Osteoblast (primary cell): ENCODE measurements at regions not wholly inside any gene's neighbourhood (a gene's known extent, or its start where the extent isn't known, plus 50 kb on each side); places are given as distances from the start of the nearest gene placed in this dataset.
"Not testable (repeated sequence)": the region's sequence is repeated elsewhere in the genome, so short reads cannot be mapped to it uniquely, and the experiment has no call there.

ENCODE experiments used
- DNase-seq: peaks from one replicate; pipeline ENCODE4 v3.0.0; 2011; ENCODE audit warnings: low spot score, mixed read lengths; ENCODE audit not compliant: insufficient read length; ENCODE audit errors: missing footprints
- H2AFZ ChIP-seq: 2 replicates; pipeline ENCODE4 v1.6.0; 2011; ENCODE audit warnings: mild to moderate bottlenecking, low read length
- H3K27ac ChIP-seq: 2 replicates; pipeline ENCODE4 v1.5.1; 2011; ENCODE audit warnings: mild to moderate bottlenecking, low read depth, low read length, moderate library complexity
- H3K27me3 ChIP-seq: 2 replicates; pipeline ENCODE4 v1.6.0; 2012; ENCODE audit warnings: mild to moderate bottlenecking, control low read depth, inconsistent platforms, low read length, moderate library complexity; ENCODE audit not compliant: insufficient read depth
- H3K36me3 ChIP-seq: 2 replicates; pipeline ENCODE4 v1.5.1; 2011; ENCODE audit warnings: mild to moderate bottlenecking, low read length, control low read depth, moderate library complexity; ENCODE audit not compliant: insufficient read depth
- H3K4me1 ChIP-seq: 2 replicates; pipeline ENCODE4 v1.5.1; 2011; ENCODE audit warnings: mild to moderate bottlenecking, low read length, control low read depth, moderate library complexity; ENCODE audit not compliant: insufficient read depth
- H3K4me2 ChIP-seq: 2 replicates; pipeline ENCODE4 v1.6.0; 2011; ENCODE audit warnings: mild to moderate bottlenecking, low read length; ENCODE audit not compliant: insufficient read depth
- H3K4me3 ChIP-seq: fragments of 200-600 bp; sonication (generic); 3 replicates; pipeline ENCODE4 v1.5.1; 2012; ENCODE audit warnings: mild to moderate bottlenecking, low read length, inconsistent platforms; ENCODE audit not compliant: insufficient read depth
- H3K79me2 ChIP-seq: 2 replicates; pipeline ENCODE4 v1.6.0; 2012; ENCODE audit warnings: mild to moderate bottlenecking, low read length, control low read depth, inconsistent platforms; ENCODE audit not compliant: insufficient read depth
- H3K9me3 ChIP-seq: 2 replicates; pipeline ENCODE4 v1.5.1; 2011; ENCODE audit warnings: low read depth, low read length, control low read depth
- H4K20me1 ChIP-seq: 2 replicates; pipeline ENCODE4 v1.6.0; 2012; ENCODE audit warnings: mild to moderate bottlenecking, low read length, control low read depth; ENCODE audit not compliant: insufficient read depth
- CTCF ChIP-seq: IDR thresholded peaks from 2 replicates; pipeline ENCODE4 v1.5.1; 2011; ENCODE audit warnings: mild to moderate bottlenecking, low read depth, low read length, moderate library complexity; ENCODE audit errors: extremely low read depth

GRCh38 chr3:21220944-21221343, 530.1 kb downstream of the ZNF385D start:
- H2AFZ ChIP-seq, result no peak overlapping the region
- no peaks in the 10 kb centered on the region for H3K79me2 ChIP-seq
- H3K27ac ChIP-seq, result no peak overlapping the region
- no peaks in the 10 kb centered on the region for H3K27me3 ChIP-seq
- H3K9me3 ChIP-seq, result no peaks in the 10 kb centered on the region
- no peaks in the 10 kb centered on the region for H3K36me3 ChIP-seq
- no peaks in the 10 kb centered on the region for H3K4me1 ChIP-seq
- TF ChIP-seq CTCF, result no peak
- no peak overlapping the region for H3K4me3 ChIP-seq
- no peak overlapping the region for H3K4me2 ChIP-seq
- no peak for DNase-seq
- H4K20me1 ChIP-seq, result no peaks in the 10 kb centered on the region

GRCh38 chr3:21216598-21216997, 534.4 kb downstream of the ZNF385D start:
- Histone ChIP-seq H3K27me3 (no peaks in the 10 kb centered on the region), H3K4me2 (no peak overlapping the region), H3K9me3 (peaks cover 2% of the 10 kb centered on the region), H3K36me3 (no peaks in the 10 kb centered on the region), H3K79me2 (no peaks in the 10 kb centered on the region), H4K20me1 (no peaks in the 10 kb centered on the region), H3K27ac (no peak overlapping the region), H3K4me3 (no peak overlapping the region), H3K4me1 (no peaks in the 10 kb centered on the region), H2AFZ (no peak overlapping the region)
- DNase-seq, result no peak
- TF ChIP-seq CTCF, result no peak

GRCh38 chr3:21204122-21204521, 546.9 kb downstream of the ZNF385D start:
- not testable (repeated sequence) for H3K4me3 ChIP-seq, H4K20me1 ChIP-seq, H3K27me3 ChIP-seq, DNase-seq, H2AFZ ChIP-seq, H3K27ac ChIP-seq, H3K4me1 ChIP-seq, H3K4me2 ChIP-seq, H3K79me2 ChIP-seq, H3K36me3 ChIP-seq, H3K9me3 ChIP-seq

- no peak for TF ChIP-seq CTCF
- H3K4me2 ChIP-seq, result no peak overlapping the region
- no peak for DNase-seq
Measured at GRCh38 chr3:21195203-21195602, 555.8 kb downstream of the ZNF385D start.

GRCh38 chr3:21194036-21194435, 557.0 kb downstream of the ZNF385D start:
- H3K27me3 ChIP-seq, H3K4me2 ChIP-seq, H3K4me1 ChIP-seq, H3K36me3 ChIP-seq, H2AFZ ChIP-seq, H3K9me3 ChIP-seq, H3K27ac ChIP-seq, H3K79me2 ChIP-seq, DNase-seq, H3K4me3 ChIP-seq, H4K20me1 ChIP-seq: not testable (repeated sequence)

More at GRCh38 chr3:21195203-21195602, 555.8 kb downstream of the ZNF385D start:
- no peaks in the 10 kb centered on the region for H3K36me3 ChIP-seq
- no peak overlapping the region for H2AFZ ChIP-seq
- H3K27me3 ChIP-seq, result no peaks in the 10 kb centered on the region
- H3K9me3 ChIP-seq, result no peaks in the 10 kb centered on the region
- H3K27ac ChIP-seq, result no peak overlapping the region
- no peaks in the 10 kb centered on the region for H3K4me1 ChIP-seq
- no peaks in the 10 kb centered on the region for H4K20me1 ChIP-seq
- no peaks in the 10 kb centered on the region for H3K79me2 ChIP-seq
- H3K4me3 ChIP-seq, result no peak overlapping the region
